Upper lobe of left lung (tissue), 6 donors: ENCODE measurements at regions not wholly inside any gene's neighbourhood (a gene's known extent, or its start where the extent isn't known, plus 50 kb on each side); places are given as distances from the start of the nearest gene placed in this dataset.
"Not testable (repeated sequence)": the region's sequence is repeated elsewhere in the genome, so short reads cannot be mapped to it uniquely, and the experiment has no call there.

Source experiments
- ATAC-seq, 2 donors: fragments of 200-7000 bp; cut with Tn5 transposase; one replicate each; pipeline ENCODE4 v1.9.1; 2022; ENCODE audit warnings: mild to moderate bottlenecking in 2 of 2, moderate library complexity in 2 of 2; ENCODE audit not compliant: low FRiP score in 2 of 2
- DNase-seq, 2 donors: peaks; one replicate each; pipeline ENCODE4 v3.0.0-alpha.2; 2019 to 2020
- H3K27ac ChIP-seq, 4 donors: fragments of 200-600 bp; sonication (generic); one replicate each; pipeline ENCODE4 v1.5.1; 2016 to 2019
- H3K27me3 ChIP-seq, 4 donors: fragments of 200-600 bp; sonication (generic); one replicate each; pipeline ENCODE4 v1.5.1; 2017 to 2019
- H3K36me3 ChIP-seq, 4 donors: fragments of 200-600 bp; sonication (generic); one replicate each; pipeline ENCODE4 v1.5.1; 2016 to 2019
- H3K4me1 ChIP-seq, 4 donors: fragments of 200-600 bp; sonication (generic); one replicate each; pipeline ENCODE4 v1.5.1; 2018 to 2019
- H3K4me3 ChIP-seq, 4 donors: fragments of 200-600 bp; sonication (generic); one replicate each; pipeline ENCODE4 v1.5.1; 2017 to 2019; ENCODE audit warnings: mild to moderate bottlenecking in 2 of 4, moderate library complexity in 1 of 4
- H3K9me3 ChIP-seq, 4 donors: fragments of 200-600 bp; sonication (generic); one replicate each; pipeline ENCODE4 v1.5.1; 2018 to 2019
- EP300 ChIP-seq, 4 donors: sonication (generic); formaldehyde crosslinking; IDR thresholded peaks; one replicate each; pipeline ENCODE4 v1.5.1; 2017; ENCODE audit warnings: antibody characterized with exemption in 4 of 4, control low read depth in 2 of 4
- POLR2A ChIP-seq, 4 donors: fragments of 450-650 bp; IDR thresholded peaks; one replicate each; pipeline ENCODE4 v1.5.1; 2016 to 2017; ENCODE audit warnings: antibody characterized with exemption in 4 of 4, mild to moderate bottlenecking in 2 of 4
- POLR2AphosphoS5 ChIP-seq, 2 donors: sonication (generic); formaldehyde crosslinking; IDR thresholded peaks; one replicate each; pipeline ENCODE4 v1.5.1; 2017; ENCODE audit warnings: antibody characterized with exemption in 2 of 2
- WGBS, 2 donors: methylation state at CpG; one replicate each; pipeline ENCODE4 v1.1.5; 2017 to 2018; 5-methylcytosine and 5-hydroxymethylcytosine counted together
- TF ChIP-seq, protein P1 (sequence below), 6 experiments: fragments of 450-650 bp in 4 of 6; fragments of 200-600 bp in 2 of 6; sonication (generic) in 2 of 6; IDR thresholded peaks; one replicate each; pipeline ENCODE4 v1.5.1; 2016 to 2019; ENCODE audit warnings: antibody characterized with exemption in 6 of 6
- donor health status: DM: no; HTN: no; CAD: no; lungs with moderate emphysema.
- donor health status: DM: no; HTN: yes; CAD: no; lungs with severe emphysema.

DNA sequence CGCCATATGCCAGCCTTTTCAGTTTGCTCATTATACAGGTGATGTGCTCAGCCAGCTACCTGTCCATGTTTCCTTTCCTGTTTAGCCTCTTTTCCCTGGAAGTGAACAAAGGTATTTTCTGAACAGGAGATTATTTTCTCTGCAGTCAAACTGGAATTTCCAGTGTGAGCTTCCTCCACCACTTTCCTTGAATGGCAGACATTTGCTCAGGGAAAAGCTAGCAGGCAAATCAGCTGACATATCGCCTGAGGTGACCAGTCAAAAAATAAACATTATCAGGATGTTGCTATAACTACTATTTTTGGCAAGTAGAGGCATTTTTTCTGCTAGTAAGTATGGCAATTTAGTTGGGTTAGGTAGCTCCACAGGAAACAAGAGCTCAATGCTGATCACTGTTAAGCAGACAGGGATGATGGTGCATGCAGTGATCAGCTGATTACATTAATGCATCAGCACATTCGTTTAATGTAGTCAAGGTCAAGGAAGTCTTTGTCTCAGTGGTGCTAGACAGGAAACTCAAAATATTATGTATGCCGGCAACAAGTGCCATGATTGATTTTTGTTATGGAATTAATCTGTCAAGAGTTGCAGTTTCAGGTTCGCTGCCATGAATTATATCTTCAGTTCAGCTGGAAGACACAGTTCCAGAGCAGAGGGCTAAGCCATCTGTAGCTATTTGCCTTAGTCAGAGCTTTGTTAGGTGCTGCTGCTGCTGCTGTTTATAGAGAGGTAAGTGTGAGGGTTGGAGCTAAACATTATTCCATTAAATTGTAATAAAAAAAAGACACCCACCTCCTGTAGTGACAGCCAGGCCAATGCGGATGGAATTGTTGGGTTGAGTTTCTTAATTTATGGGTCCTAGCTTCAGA lies 179.7 kb upstream of the ST6GALNAC5 start:
- Histone ChIP-seq H3K27ac (no peak overlapping the region), H3K36me3 (no peaks in the 10 kb centered on the region), H3K9me3 (no peaks in the 10 kb centered on the region), H3K27me3 (no peaks in the 10 kb centered on the region), H3K4me1 (no peaks in the 10 kb centered on the region), H3K4me3 (no peak overlapping the region)
- 41 to 45% methylated on average over 6 of the region's 6 CpGs for WGBS, 2 donors
- no peak for DNase-seq
- ATAC-seq = no peak
- TF ChIP-seq POLR2A (IDR thresholded peaks at IDR 0.05) (no peak), EP300 (IDR thresholded peaks at IDR 0.05) (no peak)
- TF ChIP-seq, protein P1, sequence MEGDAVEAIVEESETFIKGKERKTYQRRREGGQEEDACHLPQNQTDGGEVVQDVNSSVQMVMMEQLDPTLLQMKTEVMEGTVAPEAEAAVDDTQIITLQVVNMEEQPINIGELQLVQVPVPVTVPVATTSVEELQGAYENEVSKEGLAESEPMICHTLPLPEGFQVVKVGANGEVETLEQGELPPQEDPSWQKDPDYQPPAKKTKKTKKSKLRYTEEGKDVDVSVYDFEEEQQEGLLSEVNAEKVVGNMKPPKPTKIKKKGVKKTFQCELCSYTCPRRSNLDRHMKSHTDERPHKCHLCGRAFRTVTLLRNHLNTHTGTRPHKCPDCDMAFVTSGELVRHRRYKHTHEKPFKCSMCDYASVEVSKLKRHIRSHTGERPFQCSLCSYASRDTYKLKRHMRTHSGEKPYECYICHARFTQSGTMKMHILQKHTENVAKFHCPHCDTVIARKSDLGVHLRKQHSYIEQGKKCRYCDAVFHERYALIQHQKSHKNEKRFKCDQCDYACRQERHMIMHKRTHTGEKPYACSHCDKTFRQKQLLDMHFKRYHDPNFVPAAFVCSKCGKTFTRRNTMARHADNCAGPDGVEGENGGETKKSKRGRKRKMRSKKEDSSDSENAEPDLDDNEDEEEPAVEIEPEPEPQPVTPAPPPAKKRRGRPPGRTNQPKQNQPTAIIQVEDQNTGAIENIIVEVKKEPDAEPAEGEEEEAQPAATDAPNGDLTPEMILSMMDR (IDR thresholded peaks at IDR 0.05) = no peak

DNA sequence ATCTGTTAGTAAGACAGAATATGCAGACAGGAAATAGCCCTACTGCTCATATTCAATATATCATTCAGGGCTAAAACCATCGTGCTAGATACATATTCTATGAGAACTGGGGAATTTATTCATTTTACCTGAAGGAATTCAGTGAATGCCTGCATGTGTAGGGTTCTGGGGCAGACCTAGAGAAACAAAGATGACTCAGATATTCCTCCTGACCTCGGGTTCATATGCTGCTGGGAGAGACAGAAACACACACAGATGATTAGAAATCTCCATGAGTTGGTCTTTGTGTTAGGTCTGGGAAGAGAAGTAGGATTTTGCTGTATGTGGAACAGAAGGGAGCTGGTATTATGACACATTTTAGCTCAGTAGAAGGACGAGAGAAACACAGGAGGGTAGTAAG lies 176.5 kb upstream of the ST6GALNAC5 start:
- ATAC-seq = no peak
- no peak for TF ChIP-seq EP300 (IDR thresholded peaks at IDR 0.05)
- TF ChIP-seq, protein P1 (IDR thresholded peaks at IDR 0.05) = no peak
- no peak for TF ChIP-seq POLR2A (IDR thresholded peaks at IDR 0.05)
- TF ChIP-seq POLR2AphosphoS5 (IDR thresholded peaks at IDR 0.05) = no peak
- 67 to 74% methylated on average over 3 of the region's 3 CpGs for WGBS, 2 donors

DNA sequence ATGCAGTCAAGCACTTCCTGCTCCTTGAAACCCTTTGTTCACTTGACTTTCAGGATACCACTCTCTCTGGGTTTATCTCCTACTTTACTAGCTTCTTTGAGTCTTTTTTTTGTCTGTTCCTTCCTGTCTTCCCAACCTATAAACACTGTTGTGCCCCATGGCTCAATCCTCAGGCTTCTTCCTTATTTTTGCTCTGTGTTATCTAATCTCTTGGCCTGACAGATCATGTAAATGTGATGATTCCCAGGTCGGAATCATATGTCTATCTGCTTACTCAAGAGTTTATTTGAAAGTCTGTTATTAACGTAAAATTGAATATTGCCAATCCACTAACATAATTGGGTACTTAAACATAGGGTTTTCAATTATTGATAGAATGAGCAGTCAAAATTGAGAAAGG lies 171.7 kb upstream of the ST6GALNAC5 start:
- no peaks in the 10 kb centered on the region for H3K27me3 ChIP-seq
- H3K27ac ChIP-seq = no peak overlapping the region
- ATAC-seq (no peak), DNase-seq (no peak)
- TF ChIP-seq, protein P1 (IDR thresholded peaks at IDR 0.05) = no peak
- TF ChIP-seq POLR2A (IDR thresholded peaks at IDR 0.05) (no peak), EP300 (IDR thresholded peaks at IDR 0.05) (no peak), POLR2AphosphoS5 (IDR thresholded peaks at IDR 0.05) (no peak)
- no peaks in the 10 kb centered on the region for H3K4me1 ChIP-seq
- WGBS, 2 donors = 30 to 37% methylated on average over 2 of the region's 2 CpGs
- no peak overlapping the region for H3K4me3 ChIP-seq
- no peaks in the 10 kb centered on the region for H3K36me3 ChIP-seq
- no peaks in the 10 kb centered on the region for H3K9me3 ChIP-seq

More for the DNA sequence above, 176.5 kb upstream of the ST6GALNAC5 start:
- H3K4me3 ChIP-seq = no peak overlapping the region
- no peaks in the 10 kb centered on the region for H3K9me3 ChIP-seq
- no peak for DNase-seq
- H3K27me3 ChIP-seq = no peaks in the 10 kb centered on the region
- H3K36me3 ChIP-seq = no peaks in the 10 kb centered on the region
- no peak overlapping the region for H3K27ac ChIP-seq
- H3K4me1 ChIP-seq = no peaks in the 10 kb centered on the region

DNA sequence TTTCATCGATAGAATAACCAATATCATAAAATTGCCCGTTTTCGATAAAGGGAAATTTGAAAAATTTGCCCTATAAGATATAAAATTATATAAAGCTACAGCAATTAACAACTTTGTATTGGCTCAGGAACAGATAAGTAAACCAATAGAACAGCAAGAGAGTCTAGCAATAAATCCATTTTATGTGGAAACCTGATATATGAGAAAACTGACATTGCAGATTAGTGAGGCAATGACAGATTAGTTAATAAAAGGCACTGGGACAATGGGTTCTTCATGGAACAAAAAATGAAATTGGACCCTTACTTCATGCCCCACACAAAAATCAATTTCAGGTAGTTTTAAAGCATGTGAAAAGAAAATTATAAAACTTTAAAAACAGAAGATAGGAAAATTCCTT lies 169.9 kb upstream of the ST6GALNAC5 start:
- Histone ChIP-seq H3K27me3 (no peaks in the 10 kb centered on the region), H3K4me1 (no peaks in the 10 kb centered on the region), H3K9me3 (no peaks in the 10 kb centered on the region), H3K4me3 (no peak overlapping the region), H3K27ac (no peak overlapping the region), H3K36me3 (no peaks in the 10 kb centered on the region)
- TF ChIP-seq POLR2AphosphoS5 (IDR thresholded peaks at IDR 0.05) (no peak), EP300 (IDR thresholded peaks at IDR 0.05) (no peak)
- no peak for ATAC-seq
- WGBS, 2 donors = 96 to 98% methylated on average over 3 of the region's 3 CpGs
- no peak for DNase-seq

DNA sequence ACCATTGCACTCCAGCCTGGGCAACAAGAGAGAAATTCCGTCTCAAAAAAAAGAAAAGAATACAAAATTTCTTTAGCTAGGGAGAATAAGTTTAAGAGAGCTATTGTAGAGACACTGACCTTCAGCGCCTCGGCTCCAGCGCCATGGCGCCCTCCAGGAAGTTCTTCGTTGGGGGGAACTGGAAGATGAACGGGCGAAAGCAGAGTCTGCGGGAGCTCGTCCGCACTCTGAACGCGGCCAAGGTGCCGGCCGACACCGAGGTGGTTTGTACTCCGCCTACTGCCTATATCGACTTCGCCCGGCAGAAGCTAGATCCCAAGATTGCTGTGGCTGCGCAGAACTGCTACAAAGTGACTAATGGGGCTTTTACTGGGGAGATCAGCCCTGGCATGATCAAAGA lies 167.6 kb upstream of the ST6GALNAC5 start:
- not testable (repeated sequence) for H3K27me3 ChIP-seq, ATAC-seq
- 96 to 97% methylated on average over 20 to 21 of the region's 21 CpGs for WGBS, 2 donors

DNA sequence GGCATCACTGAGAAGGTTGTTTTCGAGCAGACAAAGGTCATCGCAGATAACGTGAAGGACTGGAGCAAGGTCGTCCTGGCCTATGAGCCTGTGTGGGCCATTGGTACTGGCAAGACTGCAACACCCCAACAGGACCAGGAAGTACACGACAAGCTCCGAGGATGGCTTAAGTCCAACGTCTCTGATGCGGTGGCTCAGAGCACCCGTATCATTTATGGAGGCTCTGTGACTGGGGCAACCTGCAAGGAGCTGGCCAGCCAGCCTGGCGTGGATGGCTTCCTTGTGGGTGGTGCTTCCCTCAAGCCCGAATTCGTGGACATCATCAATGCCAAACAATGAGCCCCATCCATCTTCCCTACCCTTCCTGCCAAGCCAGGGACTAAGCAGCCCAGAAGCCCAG lies 167.1 kb upstream of the ST6GALNAC5 start:
- not testable (repeated sequence) for H3K9me3 ChIP-seq, H3K4me3 ChIP-seq, H3K4me1 ChIP-seq, H3K27ac ChIP-seq, H3K27me3 ChIP-seq, H3K36me3 ChIP-seq, ATAC-seq
- DNase-seq = peak in 1 of 2 donors; percentile 3
- WGBS, 2 donors = 83 to 95% methylated on average over 12 of the region's 12 CpGs

More for the DNA sequence above, 167.6 kb upstream of the ST6GALNAC5 start:
- not testable (repeated sequence) for H3K36me3 ChIP-seq, H3K4me3 ChIP-seq, H3K9me3 ChIP-seq, H3K4me1 ChIP-seq, H3K27ac ChIP-seq
- DNase-seq = peak in 1 of 2 donors; percentile 64
